H1 (cell line): ENCODE measurements at regions not wholly inside any gene's neighbourhood (a gene's known extent, or its start where the extent isn't known, plus 50 kb on each side); places are given as distances from the start of the nearest gene placed in this dataset.
A peak's percentile ranks its signal among the peaks of the same experiment; 100 is the strongest.

Experiments
- CTCF ChIA-PET: fragments of 300-600 bp; sonication (Branson Sonifier 250); formaldehyde crosslinking; loops from one replicate; lab custom pipeline; 2021; ENCODE audit not compliant: partially characterized antibody; lab: Charles Lee
- POLR2A ChIA-PET: fragments of 300-600 bp; sonication (Branson Sonifier 250); formaldehyde crosslinking; loops from one replicate; lab custom pipeline; 2021; ENCODE audit warnings: inconsistent platforms; ENCODE audit not compliant: partially characterized antibody; lab: Charles Lee
- DNase-seq, 2 experiments: peaks; one replicate each; pipeline versions ENCODE4 v3.0.0 to v3.0.0-alpha.2; 2010 to 2022; ENCODE audit warnings: low spot score in 2 of 2, low read depth in 1 of 2, mixed read lengths in 1 of 2
- FAIRE-seq: peaks from 2 replicates; lab custom pipeline; 2011; peaks lifted over from hg19 to GRCh38; lab: Jason Lieb, UNC
- H2AFZ ChIP-seq: 2 replicates; pipeline ENCODE4 v1.8.1; 2012; ENCODE audit warnings: low read length, inconsistent platforms
- H2AK5ac ChIP-seq: 2 replicates; pipeline ENCODE4 v1.6.1; 2013; ENCODE audit warnings: low read depth, low read length
- H2BK120ac ChIP-seq: replicated peaks from 2 replicates; pipeline ENCODE3; 2013; ENCODE audit warnings: low read depth, low read length, inconsistent platforms
- H2BK12ac ChIP-seq: 2 replicates; pipeline ENCODE4 v1.6.1; 2013; ENCODE audit warnings: low read depth, low read length
- H2BK15ac ChIP-seq: 2 replicates; pipeline ENCODE4 v1.6.1; 2013; ENCODE audit warnings: low read length
- H2BK20ac ChIP-seq: 2 replicates; pipeline ENCODE4 v1.6.1; 2013; ENCODE audit warnings: low read length
- H2BK5ac ChIP-seq: 2 replicates; pipeline ENCODE4 v1.6.1; 2013; ENCODE audit warnings: low read depth, low read length
- H3K14ac ChIP-seq: 2 replicates; pipeline ENCODE4 v1.6.1; 2013; ENCODE audit warnings: inconsistent platforms; ENCODE audit not compliant: insufficient read length
- H3K18ac ChIP-seq: 2 replicates; pipeline ENCODE4 v1.6.1; 2013; ENCODE audit warnings: low read length; ENCODE audit errors: extremely low read depth
- H3K23ac ChIP-seq: 2 replicates; pipeline ENCODE4 v1.6.1; 2013; ENCODE audit warnings: inconsistent platforms; ENCODE audit not compliant: insufficient read length
- H3K23me2 ChIP-seq: 2 replicates; pipeline ENCODE4 v1.6.1; 2013; ENCODE audit warnings: low read depth, low read length
- H3K27ac ChIP-seq: 2 replicates; pipeline ENCODE4 v1.6.1; 2011; ENCODE audit warnings: low read depth, low read length, inconsistent platforms
- H3K27me3 ChIP-seq, 4 experiments: replicated peaks in 1 of 4; 1 replicate in 1 of 4; 2 replicates in 3 of 4; pipeline versions ENCODE4 v1.6.1 to v1.8.1; 2011 to 2013; ENCODE audit warnings: low read length in 3 of 4, mild to moderate bottlenecking in 3 of 4, inconsistent platforms in 2 of 4, mixed read lengths in 2 of 4, moderate library complexity in 1 of 4; ENCODE audit not compliant: control insufficient read depth in 3 of 4, insufficient read depth in 3 of 4; ENCODE audit errors: extremely low read depth in 1 of 4
- H3K36me3 ChIP-seq, 4 experiments: 2 replicates each; pipeline versions ENCODE4 v1.6.1 to v1.8.1; 2011 to 2013; ENCODE audit warnings: mild to moderate bottlenecking in 4 of 4, low read length in 3 of 4, moderate library complexity in 2 of 4, control low read depth in 1 of 4, inconsistent platforms in 1 of 4; ENCODE audit not compliant: insufficient read depth in 4 of 4, control insufficient read depth in 2 of 4
- H3K4ac ChIP-seq: replicated peaks from 2 replicates; pipeline ENCODE3; 2013; ENCODE audit warnings: low read length, low read depth, mixed read lengths, inconsistent platforms; ENCODE audit not compliant: insufficient read length
- H3K4me1 ChIP-seq, 4 experiments: replicated peaks in 1 of 4; 1 replicate in 1 of 4; 2 replicates in 3 of 4; pipeline versions ENCODE4 v1.6.1 to v1.8.1; 2011 to 2013; ENCODE audit warnings: low read length in 3 of 4, inconsistent platforms in 2 of 4, mixed read lengths in 1 of 4; ENCODE audit not compliant: insufficient read depth in 4 of 4, control insufficient read depth in 3 of 4
- H3K4me2 ChIP-seq, 2 experiments: 2 replicates each; pipeline versions ENCODE4 v1.6.1 to v1.8.1; 2011 to 2013; ENCODE audit warnings: low read depth in 2 of 2, low read length in 2 of 2, control low read depth in 1 of 2, inconsistent platforms in 1 of 2, mild to moderate bottlenecking in 1 of 2; ENCODE audit not compliant: insufficient read depth in 1 of 2
- H3K4me3 ChIP-seq, 4 experiments: fragments of 200-600, 300-600 bp in 1 of 4; sonication (generic), shearing (Covaris generic), sonication (Bioruptor Twin) in 1 of 4; 2 replicates each; pipeline versions ENCODE4 v1.5.1 to v1.8.1; 2011 to 2016; ENCODE audit warnings: low read length in 4 of 4, low read depth in 3 of 4, control low read depth in 2 of 4, inconsistent platforms in 2 of 4, mild to moderate bottlenecking in 2 of 4, mixed read lengths in 1 of 4, moderate library complexity in 1 of 4; ENCODE audit not compliant: insufficient read depth in 2 of 4; ENCODE audit errors: extremely low read depth in 1 of 4
- H3K56ac ChIP-seq: replicated peaks from 2 replicates; pipeline ENCODE3; 2013; ENCODE audit warnings: low read depth, mild to moderate bottlenecking, mixed read lengths, low read length, inconsistent platforms; ENCODE audit not compliant: insufficient read length
- H3K79me1 ChIP-seq: 2 replicates; pipeline ENCODE4 v1.6.1; 2013; ENCODE audit warnings: low read depth, low read length, control low read depth
- H3K79me2 ChIP-seq, 2 experiments: 2 replicates each; pipeline versions ENCODE4 v1.6.1 to v1.8.1; 2012 to 2013; ENCODE audit warnings: low read length in 2 of 2, mild to moderate bottlenecking in 2 of 2, inconsistent platforms in 1 of 2; ENCODE audit not compliant: insufficient read depth in 2 of 2, control insufficient read depth in 1 of 2
- H3K9ac ChIP-seq, 4 experiments: replicated peaks in 1 of 4; 1 replicate in 1 of 4; 2 replicates in 3 of 4; pipeline versions ENCODE4 v1.6.1 to v1.8.1; 2011 to 2013; ENCODE audit warnings: low read depth in 3 of 4, low read length in 3 of 4, control low read depth in 2 of 4, mild to moderate bottlenecking in 2 of 4, moderate library complexity in 2 of 4, inconsistent platforms in 1 of 4; ENCODE audit errors: extremely low read depth in 1 of 4
- H3K9me3 ChIP-seq, 2 experiments: 2 replicates each; pipeline versions ENCODE4 v1.6.1 to v1.8.1; 2012 to 2013; ENCODE audit warnings: mild to moderate bottlenecking in 2 of 2, moderate library complexity in 2 of 2, control low read depth in 1 of 2, inconsistent platforms in 1 of 2, low read depth in 1 of 2, low read length in 1 of 2, mixed read lengths in 1 of 2; ENCODE audit not compliant: insufficient read depth in 2 of 2
- H4K20me1 ChIP-seq, 2 experiments: replicated peaks in 1 of 2; 2 replicates each; pipeline versions ENCODE3 to v1.8.1; 2011 to 2013; ENCODE audit warnings: inconsistent platforms in 2 of 2, low read length in 2 of 2, mild to moderate bottlenecking in 1 of 2; ENCODE audit not compliant: insufficient read depth in 2 of 2, control insufficient read depth in 1 of 2
- H4K5ac ChIP-seq: 2 replicates; pipeline ENCODE4 v1.6.1; 2013; ENCODE audit warnings: low read length, low read depth, mixed read lengths, inconsistent platforms; ENCODE audit not compliant: insufficient read length
- H4K8ac ChIP-seq: 2 replicates; pipeline ENCODE4 v1.8.0; 2013; ENCODE audit warnings: mild to moderate bottlenecking, moderate library complexity, low read length, inconsistent platforms; ENCODE audit not compliant: insufficient read depth; ENCODE audit errors: extremely low read depth
- H4K91ac ChIP-seq: replicated peaks from 2 replicates; pipeline ENCODE3; 2013; ENCODE audit warnings: low read length, mixed read lengths, inconsistent platforms; ENCODE audit not compliant: insufficient read length
- FOSL1 ChIP-seq: IDR thresholded peaks from 2 replicates; pipeline ENCODE4 v1.6.1; 2011; ENCODE audit warnings: mild to moderate bottlenecking, low read depth, low read length, moderate library complexity; ENCODE audit not compliant: insufficient read depth
- GABPA ChIP-seq: IDR thresholded peaks from 2 replicates; pipeline ENCODE4 v1.6.1; 2011; ENCODE audit warnings: mild to moderate bottlenecking, low read length, moderate library complexity, borderline replicate concordance; ENCODE audit not compliant: insufficient read depth
- JUN ChIP-seq: IDR thresholded peaks from 2 replicates; pipeline ENCODE4 v1.6.1; 2011; ENCODE audit warnings: low read depth, mild to moderate bottlenecking, improper control_type of control experiment, low read length
- PHF8 ChIP-seq: fragments of 200-600 bp; sonication (generic); conservative IDR thresholded peaks from 2 replicates; pipeline ENCODE4 v1.7.1; 2012; ENCODE audit warnings: low read depth, mild to moderate bottlenecking, inconsistent platforms, low read length, moderate library complexity
- POLR2AphosphoS5 ChIP-seq: IDR thresholded peaks from 2 replicates; pipeline ENCODE4 v1.6.1; 2011; ENCODE audit warnings: low read depth, low read length
- TCF12 ChIP-seq: IDR thresholded peaks from 2 replicates; pipeline ENCODE4 v1.6.1; 2011; ENCODE audit warnings: low read depth, mild to moderate bottlenecking, low read length
- YY1 ChIP-seq: IDR thresholded peaks from 2 replicates; pipeline ENCODE4 v1.6.1; 2011; ENCODE audit warnings: low read depth, mild to moderate bottlenecking, low read length
- WGBS, 2 experiments: shearing (Covaris generic) in 1 of 2; methylation state at CpG; one replicate each; pipeline versions ENCODE4 v1.1.6 to v1.1.7; 2013 to 2015; ENCODE audit warnings: low lambda C conversion rate in 2 of 2, mixed read lengths in 2 of 2, inconsistent platforms in 1 of 2, low coverage in 1 of 2, missing lambda C conversion rate in 1 of 2; ENCODE audit not compliant: insufficient replicate concordance in 2 of 2, insufficient coverage in 1 of 2, insufficient read length in 1 of 2; ENCODE audit errors: extremely low coverage in 1 of 2, missing lambda C conversion rate in 1 of 2; 5-methylcytosine and 5-hydroxymethylcytosine counted together
- TF ChIP-seq, protein P1 (sequence below): IDR thresholded peaks from 2 replicates; pipeline ENCODE4 v1.6.1; 2012; ENCODE audit warnings: inconsistent platforms

DNA sequence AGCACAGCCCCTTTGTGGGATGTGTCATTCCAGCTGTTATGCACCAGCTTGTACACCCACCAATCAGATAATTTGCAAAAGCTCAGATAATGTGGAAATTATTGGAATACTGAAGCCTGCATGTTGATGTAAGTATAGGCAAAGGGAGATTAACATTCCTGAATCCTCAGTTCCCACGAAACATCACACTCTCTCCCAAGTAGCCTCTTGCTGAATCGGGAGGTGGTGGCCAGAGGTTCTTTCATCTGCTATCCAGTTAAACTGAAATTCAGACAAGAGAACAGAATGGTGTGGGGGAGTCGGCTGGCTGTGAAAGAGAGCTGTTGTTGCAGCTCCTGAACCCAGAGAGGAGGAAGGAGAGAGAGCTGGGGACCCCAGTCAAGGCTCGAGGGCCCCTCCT is 170.9 kb downstream of the ZBTB18 start:
- Histone ChIP-seq H3K36me3 (no peaks in the 10 kb centered on the region), H2BK5ac (no peak overlapping the region), H3K9ac (no peak overlapping the region), H3K4ac (no peak overlapping the region), H3K14ac (no peak overlapping the region), H3K4me1 (no peaks in the 10 kb centered on the region), H2AFZ (0 out of 2 replicates have a peak overlapping the region, but pooled peaks have one; percentile 4), H3K23ac (no peak overlapping the region), H3K79me1 (no peaks in the 10 kb centered on the region), H4K8ac (0 out of 2 replicates have a peak overlapping the region, but pooled peaks have one; percentile 14), H2BK20ac (no peak overlapping the region), H3K4me2 (no peak overlapping the region), H2BK15ac (no peak overlapping the region), H2AK5ac (no peak overlapping the region), H3K18ac (no peak overlapping the region; the same call in 1 of the 2 replicates), H3K27me3 (no peaks in the 10 kb centered on the region), H2BK12ac (no peak overlapping the region), H3K79me2 (no peaks in the 10 kb centered on the region), H4K91ac (no peak overlapping the region), H3K23me2 (no peaks in the 10 kb centered on the region), H2BK120ac (no peak overlapping the region), H3K4me3 (no peak overlapping the region), H4K20me1 (no peaks in the 10 kb centered on the region), H3K27ac (no peak overlapping the region), H3K9me3 (no peaks in the 10 kb centered on the region), H3K56ac (no peak overlapping the region), H4K5ac (no peak overlapping the region)
- no peak for DNase-seq
- ChIA-PET CTCF (interaction anchor here (0.6 to 3.3 kb wide), 6 partner anchors 9 to 798 kb away, joined by 3 to 17 read pairs (median 4); no protein-coding TSS in a partner anchor), POLR2A (no interaction called here)
- 95% methylated on average over 4 of the region's 4 CpGs; no CpG with 5 or more reads in 1 of the 2 experiments for WGBS, 2 experiments
- no peak for FAIRE-seq
- TF ChIP-seq PHF8 (no peak), JUN (no peak), FOSL1 (no peak), POLR2AphosphoS5 (no peak), GABPA (no peak), YY1 (no peak), TCF12 (no peak)
- TF ChIP-seq, protein P1, sequence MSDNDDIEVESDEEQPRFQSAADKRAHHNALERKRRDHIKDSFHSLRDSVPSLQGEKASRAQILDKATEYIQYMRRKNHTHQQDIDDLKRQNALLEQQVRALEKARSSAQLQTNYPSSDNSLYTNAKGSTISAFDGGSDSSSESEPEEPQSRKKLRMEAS: no peak
- TF ChIP-seq, all 59 proteins: peak for 0
